ENCODE measurements at regions not wholly inside any gene's neighbourhood (a gene's known extent, or its start where the extent isn't known, plus 50 kb on each side); places are given as distances from the start of the nearest gene placed in this dataset.

DNA sequence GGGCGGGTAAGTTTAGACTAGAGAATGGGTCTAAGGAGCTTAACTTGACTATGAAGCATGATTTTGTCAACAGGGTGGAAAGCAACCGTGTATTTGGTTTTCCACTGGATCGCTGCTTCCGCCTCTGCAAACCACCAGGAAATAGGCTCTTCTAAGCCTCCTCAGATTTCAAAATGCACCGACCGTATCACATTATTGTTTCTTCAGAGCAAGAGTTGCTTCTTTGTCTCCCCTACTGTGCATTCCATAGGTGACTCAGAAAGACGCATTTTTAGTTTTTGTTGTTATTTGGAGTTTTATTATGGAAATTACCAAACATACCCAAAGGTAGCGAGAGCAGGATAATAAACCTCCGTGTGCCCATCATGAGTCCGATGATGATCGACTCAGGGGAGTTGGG lies 64.3 kb upstream of the RASD2 start:
- in situ Hi-C loops (cut with MboI; ENCODE audit: low sequenced_read_pairs) (no loop called here), intact Hi-C loops (cut with micrococcal nuclease) (no loop called here), dilution Hi-C loops (cut with HindIII; ENCODE audit: low sequenced_read_pairs, unreplicated experiment) (no loop called here)
- H3K27me3 ChIP-seq (ENCODE audit: control insufficient read depth, insufficient read depth, low read length) = no peaks in the 10 kb centered on the region
- H3K9me3 ChIP-seq (ENCODE audit: control insufficient read depth, insufficient read depth, low read length) = no peaks in the 10 kb centered on the region
- TF ChIP-seq POLR2A (IDR thresholded peaks at IDR 0.05; ENCODE audit: low read depth, low read length) (no peak), CEBPB (IDR thresholded peaks at IDR 0.05; ENCODE audit: low read depth, low read length) (no peak), RAD21 (IDR thresholded peaks at IDR 0.05; ENCODE audit: low read length) (no peak), CTCF (conservative IDR thresholded peaks at IDR 0.05; ENCODE audit: low read depth, low read length) (no peak), NFE2L2 (IDR thresholded peaks at IDR 0.05; ENCODE audit: low read depth, low read length) (no peak)
- no peak overlapping the region for H2BK15ac ChIP-seq (ENCODE audit: low read depth, low read length)
- no peak overlapping the region for H2AK5ac ChIP-seq (ENCODE audit: low read depth, low read length)
- H3K4ac ChIP-seq (ENCODE audit: low read depth, low read length) = no peak overlapping the region
- WGBS, 2 experiments (ENCODE audit: extremely low coverage in 2 of 2, insufficient read length in 1 of 2) = no CpG with 5 or more reads among the region's 11 CpGs
- no peak overlapping the region for H2BK20ac ChIP-seq (ENCODE audit: low read depth, low read length)
- H3K56ac ChIP-seq (ENCODE audit: extremely low read depth, insufficient read depth, low read length) = no peak overlapping the region
- no peak overlapping the region for H2BK120ac ChIP-seq (ENCODE audit: low read depth, low read length)
- H4K20me1 ChIP-seq (ENCODE audit: insufficient read depth, low read length) = no peaks in the 10 kb centered on the region
- H2BK5ac ChIP-seq (ENCODE audit: low read depth, low read length, poor library complexity, severe bottlenecking) = no peak overlapping the region
- no peak overlapping the region for H3K4me2 ChIP-seq (ENCODE audit: low read depth, low read length)
- H3K23ac ChIP-seq (ENCODE audit: low read depth, low read length) = no peak overlapping the region
- H3K36me3 ChIP-seq (ENCODE audit: control insufficient read depth, insufficient read depth, low read length) = no peaks in the 10 kb centered on the region
- no peak overlapping the region for H4K8ac ChIP-seq (ENCODE audit: low read depth in 2 of 2, low read length in 2 of 2)
- CTCF ChIA-PET = no interaction called here
- 0 out of 2 replicates have a peak, but pooled peaks cover 4% of the 10 kb centered on the region for H3K9me1 ChIP-seq (ENCODE audit: insufficient read depth, low read length)
- H3K4me3 ChIP-seq (ENCODE audit: insufficient read depth, low read depth, low read length) = no peak overlapping the region
- no peak for DNase-seq
- no peak overlapping the region for H3K18ac ChIP-seq (ENCODE audit: low read depth, low read length)
- no peaks in the 10 kb centered on the region for H3K79me1 ChIP-seq (ENCODE audit: low read depth in 1 of 2, low read length in 2 of 2)
- no peak overlapping the region for H2AFZ ChIP-seq (replicated peaks; ENCODE audit: low read length, poor library complexity)
- no peak overlapping the region for H4K5ac ChIP-seq (ENCODE audit: low read depth, low read length)
- no peak for ATAC-seq (ENCODE audit: low read depth)
- POLR2A ChIA-PET (ENCODE audit: unreplicated experiment) = no interaction called here
- no peak overlapping the region for H2AK9ac ChIP-seq (replicated peaks; ENCODE audit: low read depth, low read length, poor library complexity)
- H3K9ac ChIP-seq (ENCODE audit: low read depth, low read length) = no peak overlapping the region
- no peak overlapping the region for H3K14ac ChIP-seq (replicated peaks; ENCODE audit: low read depth, low read length)
- H4K91ac ChIP-seq (ENCODE audit: insufficient read depth, low read depth, low read length) = no peak overlapping the region
- peaks cover 17% of the 10 kb centered on the region for H3K4me1 ChIP-seq (ENCODE audit: control insufficient read depth, insufficient read depth, low read length)
- H3K27ac ChIP-seq (ENCODE audit: insufficient read depth, low read length) = no peak overlapping the region
- BruUV-seq (replicated peaks) = no TSS peak

Measured in IMR-90 (cell line).